GM20000 (cell line): ENCODE measurements at regions not wholly inside any gene's neighbourhood (a gene's known extent, or its start where the extent isn't known, plus 50 kb on each side); places are given as distances from the start of the nearest gene placed in this dataset.

Source experiments
- DNase-seq: peaks from one replicate; pipeline ENCODE4 v3.0.0; 2012; ENCODE audit warnings: low spot score
- CTCF ChIP-seq: IDR thresholded peaks from 2 replicates; pipeline ENCODE4 v1.5.1; 2012; ENCODE audit warnings: mild to moderate bottlenecking, control low read depth; ENCODE audit errors: extremely low read depth, missing control alignments

DNA sequence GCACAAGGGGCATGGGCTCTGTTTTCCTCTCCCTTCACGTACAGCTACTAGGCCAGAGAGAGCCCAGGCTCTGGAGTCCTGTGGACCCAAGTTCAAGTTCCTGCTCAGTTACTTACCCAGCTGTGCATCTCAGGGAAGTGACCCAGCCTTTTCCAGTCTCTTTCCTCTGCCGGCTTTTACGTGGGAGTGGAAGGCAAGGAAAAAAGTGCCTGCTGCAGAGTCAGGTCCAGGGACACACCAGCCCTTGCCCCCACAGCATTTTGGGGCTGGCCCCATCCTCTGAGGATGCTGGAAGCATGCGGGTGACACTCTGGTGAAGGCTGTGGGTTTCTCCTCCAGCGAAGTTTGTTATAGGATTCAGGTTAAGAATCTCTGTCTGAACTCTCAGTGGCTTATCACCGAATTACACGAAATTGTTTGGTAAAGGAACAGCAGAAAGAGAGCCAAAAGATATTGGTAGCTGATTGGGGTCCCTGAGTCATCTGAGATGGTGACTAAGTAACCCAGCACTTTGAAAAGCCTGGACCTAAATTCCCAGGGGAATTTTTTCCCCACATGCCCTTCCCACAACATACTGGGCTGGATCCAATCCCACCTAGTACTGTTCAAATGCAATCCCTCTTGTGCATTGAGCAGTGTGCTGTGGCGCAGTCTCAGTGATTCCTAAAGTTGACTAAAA, 424.3 kb downstream of the RPS24 start:
- no peak for TF ChIP-seq CTCF
- DNase-seq = no peak

- TF ChIP-seq CTCF = no peak
- no peak for DNase-seq
Measured at GRCh38 chr10:78458983-78459638, 425.4 kb downstream of the RPS24 start.

DNA sequence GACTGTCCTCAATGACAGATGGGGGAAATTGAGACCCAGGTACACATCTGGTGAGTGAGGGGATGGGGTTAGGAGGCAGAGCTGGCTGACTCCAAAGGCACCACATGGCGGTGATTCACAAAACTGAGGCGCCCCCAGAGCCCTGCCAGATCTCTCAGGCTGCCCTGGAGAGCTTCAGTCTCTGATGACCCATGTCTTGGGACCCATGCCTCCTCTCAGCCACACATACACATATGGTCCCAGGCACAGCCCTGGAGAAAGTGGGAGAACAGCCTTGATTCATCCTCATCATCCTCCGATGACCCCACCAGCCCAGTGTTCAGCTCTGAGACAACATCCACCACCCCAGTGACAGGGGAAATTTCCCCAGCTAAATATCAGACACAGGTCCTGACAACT, 426.0 kb downstream of the RPS24 start:
- no peak for TF ChIP-seq CTCF
- no peak for DNase-seq

DNA sequence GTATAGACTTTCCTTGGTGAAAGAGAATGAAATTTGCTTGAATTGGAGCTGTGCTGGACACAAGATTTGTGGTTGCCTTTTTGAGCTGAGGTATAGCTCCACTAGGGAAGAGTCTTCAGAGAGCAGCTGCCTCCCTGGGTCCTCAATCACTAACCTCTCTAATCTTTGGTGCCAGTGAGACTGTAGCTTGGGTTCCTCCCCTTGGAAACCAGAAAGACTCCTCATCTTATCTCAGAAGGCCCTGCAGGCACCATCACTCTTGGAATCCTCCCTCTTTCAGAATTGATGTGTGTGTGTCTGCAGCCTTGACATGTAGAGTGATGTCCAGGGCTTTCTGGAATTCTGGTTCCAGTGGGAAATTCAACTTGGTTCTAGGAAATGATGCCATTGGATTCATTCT, 426.5 kb downstream of the RPS24 start:
- no peak for DNase-seq
- TF ChIP-seq CTCF = no peak

- no peak for DNase-seq
- no peak for TF ChIP-seq CTCF
Measured at GRCh38 chr10:78461333-78461732, 427.7 kb downstream of the RPS24 start.

DNA sequence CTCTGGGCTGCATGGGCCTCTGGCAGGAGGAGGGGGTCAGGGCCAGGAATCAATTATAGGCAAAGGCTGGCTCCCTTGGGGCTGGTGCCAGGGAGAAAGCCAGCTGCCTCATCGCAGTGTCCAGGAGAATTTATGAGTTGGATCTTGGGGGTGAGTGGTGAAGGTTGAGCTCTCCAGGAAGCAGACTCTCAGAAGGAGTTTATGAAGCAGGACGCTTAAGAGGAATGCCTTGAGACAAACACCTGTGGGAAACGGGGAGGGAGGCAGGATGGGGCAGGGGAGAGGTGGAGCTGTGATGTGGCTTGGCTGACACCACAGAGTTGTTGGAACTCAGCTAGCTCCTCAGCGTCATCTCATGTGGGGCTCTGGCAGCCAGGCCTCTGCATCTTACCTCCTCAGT, 428.5 kb downstream of the RPS24 start:
- DNase-seq = no peak
- no peak for TF ChIP-seq CTCF

DNA sequence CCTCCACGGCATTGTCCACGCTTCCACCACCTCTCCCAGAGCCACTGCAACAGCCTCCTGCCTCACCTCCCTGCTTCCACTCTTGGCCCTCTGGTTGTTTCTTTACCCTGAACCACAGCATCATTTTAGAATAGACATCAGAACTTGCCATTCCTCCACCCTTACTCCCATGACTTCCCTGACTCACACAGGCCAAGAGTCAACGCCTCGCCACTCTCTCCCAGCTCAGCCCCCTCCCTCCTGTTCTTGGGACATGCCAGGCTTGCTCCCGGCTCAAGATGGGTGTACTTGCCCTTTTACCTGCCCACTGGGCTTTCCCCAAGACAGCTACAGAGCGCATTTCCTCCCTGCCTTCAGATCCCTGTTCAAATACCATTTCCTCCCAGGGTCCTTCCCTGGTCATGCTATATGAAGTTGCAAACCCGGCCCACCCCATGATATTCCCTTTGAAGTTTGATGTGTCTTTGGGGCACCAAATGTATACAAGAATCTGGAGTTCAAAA, 429.1 kb downstream of the RPS24 start:
- no peak for TF ChIP-seq CTCF
- no peak for DNase-seq
